Keratinocyte (primary cell): ENCODE measurements at regions not wholly inside any gene's neighbourhood (a gene's known extent, or its start where the extent isn't known, plus 50 kb on each side); places are given as distances from the start of the nearest gene placed in this dataset.

Experiments used
- DNase-seq: peaks from one replicate; pipeline ENCODE4 v3.0.0-alpha.2; 2011; ENCODE audit warnings: low read depth, missing footprints, low spot score
- FAIRE-seq: peaks from 2 replicates; lab custom pipeline; 2011; peaks lifted over from hg19 to GRCh38; lab: Jason Lieb, UNC
- H2AFZ ChIP-seq: 2 replicates; pipeline ENCODE4 v1.6.0; 2012; ENCODE audit warnings: low read length, control low read depth, inconsistent platforms; ENCODE audit not compliant: control insufficient read depth
- H3K27ac ChIP-seq: 2 replicates; pipeline ENCODE4 v1.5.1; 2011; ENCODE audit warnings: low read length; ENCODE audit not compliant: control insufficient read depth, insufficient read depth
- H3K27me3 ChIP-seq: 3 replicates; pipeline ENCODE4 v1.6.0; 2011; ENCODE audit warnings: low read length; ENCODE audit not compliant: control insufficient read depth, insufficient read depth; ENCODE audit errors: extremely low read depth
- H3K36me3 ChIP-seq, 2 experiments: 2 replicates in 1 of 2; 3 replicates in 1 of 2; pipeline ENCODE4 v1.5.1; 2011; ENCODE audit warnings: low read length in 2 of 2, mild to moderate bottlenecking in 1 of 2; ENCODE audit not compliant: control insufficient read depth in 2 of 2, insufficient read depth in 2 of 2; ENCODE audit errors: extremely low read depth in 1 of 2
- H3K4me1 ChIP-seq: 3 replicates; pipeline ENCODE4 v1.5.1; 2011; ENCODE audit warnings: low read length; ENCODE audit not compliant: control insufficient read depth, insufficient read depth; ENCODE audit errors: extremely low read depth
- H3K4me2 ChIP-seq: 3 replicates; pipeline ENCODE4 v1.6.0; 2011; ENCODE audit warnings: low read depth, low read length; ENCODE audit not compliant: control insufficient read depth, insufficient read depth; ENCODE audit errors: extremely low read depth
- H3K4me3 ChIP-seq, 3 experiments: fragments of 200-600 bp in 1 of 3; sonication (generic) in 1 of 3; 2 replicates in 2 of 3; 3 replicates in 1 of 3; pipeline ENCODE4 v1.5.1; 2011 to 2016; ENCODE audit warnings: low read length in 3 of 3, mild to moderate bottlenecking in 3 of 3, control low read depth in 2 of 3, inconsistent platforms in 1 of 3, low read depth in 1 of 3, mixed read lengths in 1 of 3, mixed run types in 1 of 3, moderate library complexity in 1 of 3; ENCODE audit not compliant: control insufficient read depth in 2 of 3, insufficient read depth in 2 of 3; ENCODE audit errors: extremely low read depth in 1 of 3
- H3K79me2 ChIP-seq: 2 replicates; pipeline ENCODE4 v1.6.0; 2012; ENCODE audit warnings: low read length; ENCODE audit not compliant: control insufficient read depth, insufficient read depth
- H3K9ac ChIP-seq: 3 replicates; pipeline ENCODE4 v1.6.0; 2011; ENCODE audit warnings: low read length; ENCODE audit not compliant: control insufficient read depth, insufficient read depth; ENCODE audit errors: extremely low read depth
- H3K9me1 ChIP-seq: 3 replicates; pipeline ENCODE4 v1.6.0; 2011; ENCODE audit warnings: low read length; ENCODE audit not compliant: control insufficient read depth, insufficient read depth; ENCODE audit errors: extremely low read depth
- H3K9me3 ChIP-seq: 2 replicates; pipeline ENCODE4 v1.5.1; 2012; ENCODE audit warnings: low read depth, low read length; ENCODE audit not compliant: control insufficient read depth
- H4K20me1 ChIP-seq: 3 replicates; pipeline ENCODE4 v1.6.0; 2011; ENCODE audit warnings: low read length; ENCODE audit not compliant: control insufficient read depth, insufficient read depth; ENCODE audit errors: extremely low read depth
- EZH2 ChIP-seq: IDR thresholded peaks from one replicate; pipeline ENCODE4 v1.6.1; 2012; ENCODE audit warnings: inconsistent platforms, mild to moderate bottlenecking, low read length, moderate library complexity
- dilution Hi-C: fragments of 300-500 bp; cut with MboI; formaldehyde crosslinking; loops from one replicate; pipeline ENCODE4 v1.7.0; 2020; ENCODE audit warnings: low sequenced_read_pairs; ENCODE audit not compliant: extremely low pct_ligation_motif_present
- TF ChIP-seq, protein P1 (sequence below), 3 experiments: IDR thresholded peaks in 1 of 3; conservative IDR thresholded peaks in 1 of 3; optimal IDR thresholded peaks in 1 of 3; 2 replicates in 2 of 3; 3 replicates in 1 of 3; pipeline versions ENCODE3 to v1.5.1; 2011; ENCODE audit warnings: low read length in 3 of 3, mild to moderate bottlenecking in 3 of 3, moderate library complexity in 2 of 3, control low read depth in 1 of 3, inconsistent platforms in 1 of 3; ENCODE audit not compliant: insufficient read depth in 2 of 3; ENCODE audit errors: extremely low read depth in 1 of 3

DNA sequence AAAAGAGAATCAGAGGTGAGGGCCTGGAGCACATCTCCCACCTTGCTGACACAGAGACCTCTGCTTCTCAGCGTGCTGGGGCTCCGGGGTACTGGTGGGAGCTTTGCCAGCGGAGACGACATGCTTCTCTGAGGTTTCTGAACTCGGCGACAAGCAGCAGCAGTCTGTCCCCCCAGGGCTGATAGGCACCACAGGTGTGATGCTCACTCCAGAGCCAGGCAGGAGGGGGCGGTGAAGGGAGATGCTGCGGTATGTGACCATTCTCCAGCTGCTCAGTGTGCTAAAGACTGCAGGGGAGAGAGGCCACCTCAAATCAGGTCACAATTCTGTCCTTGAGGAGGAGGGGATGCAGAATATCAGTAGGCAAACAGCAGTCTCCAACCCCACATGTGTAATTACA lies 219.9 kb downstream of the ALDH8A1 start:
- dilution Hi-C loops = no loop called here
- Histone ChIP-seq H4K20me1 (no peaks in the 10 kb centered on the region), H3K4me1 (no peaks in the 10 kb centered on the region), H3K4me2 (no peak overlapping the region), H3K27ac (no peak overlapping the region), H3K4me3 (no peak overlapping the region), H3K9me3 (no peaks in the 10 kb centered on the region), H3K79me2 (no peaks in the 10 kb centered on the region), H3K9me1 (no peaks in the 10 kb centered on the region), H3K27me3 (no peaks in the 10 kb centered on the region), H2AFZ (no peak overlapping the region), H3K9ac (no peak overlapping the region), H3K36me3 (no peaks in the 10 kb centered on the region)
- TF ChIP-seq, protein P1, sequence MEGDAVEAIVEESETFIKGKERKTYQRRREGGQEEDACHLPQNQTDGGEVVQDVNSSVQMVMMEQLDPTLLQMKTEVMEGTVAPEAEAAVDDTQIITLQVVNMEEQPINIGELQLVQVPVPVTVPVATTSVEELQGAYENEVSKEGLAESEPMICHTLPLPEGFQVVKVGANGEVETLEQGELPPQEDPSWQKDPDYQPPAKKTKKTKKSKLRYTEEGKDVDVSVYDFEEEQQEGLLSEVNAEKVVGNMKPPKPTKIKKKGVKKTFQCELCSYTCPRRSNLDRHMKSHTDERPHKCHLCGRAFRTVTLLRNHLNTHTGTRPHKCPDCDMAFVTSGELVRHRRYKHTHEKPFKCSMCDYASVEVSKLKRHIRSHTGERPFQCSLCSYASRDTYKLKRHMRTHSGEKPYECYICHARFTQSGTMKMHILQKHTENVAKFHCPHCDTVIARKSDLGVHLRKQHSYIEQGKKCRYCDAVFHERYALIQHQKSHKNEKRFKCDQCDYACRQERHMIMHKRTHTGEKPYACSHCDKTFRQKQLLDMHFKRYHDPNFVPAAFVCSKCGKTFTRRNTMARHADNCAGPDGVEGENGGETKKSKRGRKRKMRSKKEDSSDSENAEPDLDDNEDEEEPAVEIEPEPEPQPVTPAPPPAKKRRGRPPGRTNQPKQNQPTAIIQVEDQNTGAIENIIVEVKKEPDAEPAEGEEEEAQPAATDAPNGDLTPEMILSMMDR (optimal IDR thresholded peaks at IDR 0.05 in 1 of 3, IDR thresholded peaks at IDR 0.05 in 1 of 3, conservative IDR thresholded peaks at IDR 0.05 in 1 of 3; ENCODE audit: extremely low read depth in 1 of 3, insufficient read depth in 2 of 3, low read length in 3 of 3) = no peak
- FAIRE-seq (no peak), DNase-seq (no peak)

DNA sequence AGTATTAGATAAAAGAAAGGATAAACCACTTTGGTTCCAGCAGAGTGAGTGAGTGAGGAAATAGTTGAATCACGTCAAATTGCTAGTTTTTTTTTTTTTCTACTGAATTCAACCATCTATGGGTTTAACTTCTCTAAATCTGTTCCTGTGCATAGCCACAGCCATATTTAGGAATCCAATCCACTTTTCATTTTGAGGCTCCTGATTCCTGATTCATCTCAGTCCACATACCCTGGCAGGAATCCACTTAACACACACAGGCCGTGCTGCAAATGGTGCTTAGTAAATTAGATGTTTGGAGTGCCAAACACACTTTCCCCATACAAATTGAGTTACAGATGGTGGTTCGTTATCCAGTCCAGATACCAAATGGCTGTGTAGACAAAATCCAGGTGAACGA lies 220.3 kb downstream of the ALDH8A1 start:
- DNase-seq (no peak), FAIRE-seq (no peak)
- Histone ChIP-seq H4K20me1 (no peaks in the 10 kb centered on the region), H3K9me1 (no peaks in the 10 kb centered on the region), H3K36me3 (no peaks in the 10 kb centered on the region), H3K79me2 (no peaks in the 10 kb centered on the region), H3K4me1 (no peaks in the 10 kb centered on the region), H3K4me3 (no peak overlapping the region), H3K4me2 (no peak overlapping the region), H3K27ac (no peak overlapping the region), H3K9me3 (no peaks in the 10 kb centered on the region), H2AFZ (no peak overlapping the region), H3K9ac (no peak overlapping the region), H3K27me3 (no peaks in the 10 kb centered on the region)
- TF ChIP-seq, protein P1 (optimal IDR thresholded peaks at IDR 0.05 in 1 of 3, IDR thresholded peaks at IDR 0.05 in 1 of 3, conservative IDR thresholded peaks at IDR 0.05 in 1 of 3; ENCODE audit: extremely low read depth in 1 of 3, insufficient read depth in 2 of 3, low read length in 3 of 3) = no peak
- no peak for TF ChIP-seq EZH2
- dilution Hi-C loops = no loop called here
